Central memory CD8-positive, alpha-beta T cell (primary cell): ENCODE measurements at regions not wholly inside any gene's neighbourhood (a gene's known extent, or its start where the extent isn't known, plus 50 kb on each side); places are given as distances from the start of the nearest gene placed in this dataset.
A peak's percentile ranks its signal among the peaks of the same experiment; 100 is the strongest.

Source experiments
- ATAC-seq: fragments of 150-1000 bp; cut with Tn5 transposase; replicated peaks from 2 replicates; pipeline ENCODE4 v1.10.0; 2022; ENCODE audit warnings: mild to moderate bottlenecking, moderate FRiP score, moderate number of reproducible peaks; ENCODE audit not compliant: poor library complexity, severe bottlenecking; ENCODE audit errors: extremely low read depth
- DNase-seq, 2 donors: peaks; one replicate each; pipeline ENCODE4 v3.0.0; 2021; ENCODE audit warnings: low spot score in 2 of 2
- H3K27ac Mint-ChIP-seq: one replicate; pipeline ENCODE4 v1.8.0; 2022; ENCODE audit warnings: low read depth, mild to moderate bottlenecking, moderate library complexity, mixed read lengths
- H3K27me3 Mint-ChIP-seq: one replicate; pipeline ENCODE4 v1.8.0; 2022; ENCODE audit warnings: mixed read lengths
- H3K36me3 Mint-ChIP-seq: one replicate; pipeline ENCODE4 v1.8.0; 2022; ENCODE audit warnings: mild to moderate bottlenecking, moderate library complexity, mixed read lengths; ENCODE audit not compliant: insufficient read depth
- H3K4me1 Mint-ChIP-seq: one replicate; pipeline ENCODE4 v1.8.0; 2022; ENCODE audit warnings: mixed read lengths
- H3K4me3 Mint-ChIP-seq: one replicate; pipeline ENCODE4 v1.8.0; 2022; ENCODE audit warnings: mild to moderate bottlenecking, moderate library complexity, mixed read lengths
- H3K9me3 Mint-ChIP-seq: one replicate; pipeline ENCODE4 v1.8.0; 2022; ENCODE audit warnings: mixed read lengths

DNA sequence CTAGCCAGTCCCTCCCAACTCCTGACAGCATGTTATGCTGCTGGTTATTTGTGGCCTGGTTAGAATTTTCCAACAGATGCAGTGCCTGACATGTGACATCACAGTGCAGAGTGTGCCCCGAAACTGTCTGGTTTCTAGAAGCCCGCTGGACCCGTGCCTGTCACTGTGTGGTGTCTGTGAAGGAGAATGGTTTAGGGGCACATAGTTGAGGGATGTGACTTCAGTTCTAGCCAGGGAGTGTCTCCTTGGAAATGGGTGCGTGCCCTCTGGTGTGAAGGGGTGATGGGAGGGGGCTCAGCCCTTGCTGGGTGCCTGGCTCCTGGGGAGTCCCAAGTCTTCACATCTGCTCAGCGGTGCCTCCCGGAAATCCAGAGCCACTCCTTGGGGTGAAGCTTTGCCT, 303.6 kb downstream of the GLRX3 start:
- Mint-ChIP-seq H3K27me3 (no peaks in the 10 kb centered on the region), H3K4me3 (no peak overlapping the region), H3K9me3 (peaks cover 12% of the 10 kb centered on the region), H3K4me1 (no peaks in the 10 kb centered on the region), H3K27ac (no peak overlapping the region), H3K36me3 (no peaks in the 10 kb centered on the region)
- DNase-seq (no peak), ATAC-seq (no peak)

DNA sequence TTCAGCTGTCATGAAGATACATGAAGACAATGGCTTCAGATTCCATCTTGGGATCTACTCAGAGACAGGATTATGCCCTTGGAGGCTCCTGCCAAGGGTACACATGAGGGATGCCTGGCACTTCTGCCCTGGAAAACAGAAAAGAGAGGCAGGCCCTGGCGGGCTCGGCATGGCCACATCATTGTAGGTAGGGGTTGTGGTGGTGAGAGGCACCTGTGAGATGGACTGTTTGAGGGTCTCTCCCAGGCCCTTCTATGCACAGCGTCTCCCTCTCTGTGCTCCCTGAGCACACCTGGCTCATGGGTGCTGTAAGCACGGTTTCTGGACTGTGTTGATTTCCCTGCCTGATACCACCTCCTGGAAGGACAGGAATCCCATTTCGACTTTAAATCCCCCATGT, 304.3 kb downstream of the GLRX3 start:
- ATAC-seq: no peak
- Mint-ChIP-seq H3K9me3 (peaks cover 11% of the 10 kb centered on the region), H3K4me3 (no peak overlapping the region), H3K27ac (no peak overlapping the region), H3K27me3 (no peaks in the 10 kb centered on the region), H3K4me1 (no peaks in the 10 kb centered on the region), H3K36me3 (no peaks in the 10 kb centered on the region)
- no peak for DNase-seq

DNA sequence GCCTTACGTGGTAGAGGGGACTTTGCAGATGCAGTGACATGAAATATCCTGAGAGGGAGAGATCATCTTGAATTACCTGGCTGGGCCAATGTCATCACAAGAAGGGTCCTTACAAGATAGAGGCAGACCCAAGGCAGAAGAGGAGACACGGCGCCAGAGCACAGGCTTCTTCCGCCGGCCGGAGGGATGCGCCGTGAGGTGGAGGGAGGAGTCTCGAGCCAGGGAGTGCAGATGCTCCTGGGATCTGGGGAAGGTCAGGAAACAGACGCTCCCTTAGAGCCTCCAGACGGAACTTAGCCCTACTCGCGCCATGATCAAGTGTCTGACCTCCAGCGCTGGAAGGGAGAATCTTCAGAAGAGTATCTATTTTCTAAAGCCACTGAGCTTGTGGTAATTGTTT, 304.8 kb downstream of the GLRX3 start:
- peaks cover 11% of the 10 kb centered on the region for H3K9me3 Mint-ChIP-seq
- no peak for DNase-seq
- no peak overlapping the region for H3K27ac Mint-ChIP-seq
- no peaks in the 10 kb centered on the region for H3K27me3 Mint-ChIP-seq
- no peaks in the 10 kb centered on the region for H3K36me3 Mint-ChIP-seq
- no peak for ATAC-seq
- H3K4me1 Mint-ChIP-seq: no peaks in the 10 kb centered on the region
- H3K4me3 Mint-ChIP-seq: no peak overlapping the region

DNA sequence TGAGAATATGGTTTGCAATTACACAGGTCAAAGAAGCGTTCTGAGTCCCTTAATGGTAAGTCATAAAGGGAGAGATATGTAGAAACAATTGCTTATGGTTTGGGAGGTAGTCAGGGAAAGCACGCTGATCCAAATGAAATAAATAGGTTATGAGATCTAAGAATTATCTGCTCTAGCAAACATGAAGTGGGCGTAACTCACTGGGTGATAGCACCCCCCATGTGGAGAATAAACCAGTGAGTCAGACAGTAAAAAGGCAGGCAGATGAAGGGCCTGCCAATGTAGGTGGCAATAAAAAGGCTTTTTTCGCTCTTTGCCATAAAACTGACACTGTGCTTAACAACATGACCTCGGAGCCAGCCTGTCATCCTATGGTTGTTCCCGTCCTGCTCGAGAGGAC, 306.9 kb downstream of the GLRX3 start:
- DNase-seq (no peak), ATAC-seq (no peak)
- Mint-ChIP-seq H3K36me3 (no peaks in the 10 kb centered on the region), H3K4me3 (no peak overlapping the region), H3K9me3 (peaks cover 2% of the 10 kb centered on the region), H3K4me1 (no peaks in the 10 kb centered on the region), H3K27me3 (no peaks in the 10 kb centered on the region), H3K27ac (no peak overlapping the region)

DNA sequence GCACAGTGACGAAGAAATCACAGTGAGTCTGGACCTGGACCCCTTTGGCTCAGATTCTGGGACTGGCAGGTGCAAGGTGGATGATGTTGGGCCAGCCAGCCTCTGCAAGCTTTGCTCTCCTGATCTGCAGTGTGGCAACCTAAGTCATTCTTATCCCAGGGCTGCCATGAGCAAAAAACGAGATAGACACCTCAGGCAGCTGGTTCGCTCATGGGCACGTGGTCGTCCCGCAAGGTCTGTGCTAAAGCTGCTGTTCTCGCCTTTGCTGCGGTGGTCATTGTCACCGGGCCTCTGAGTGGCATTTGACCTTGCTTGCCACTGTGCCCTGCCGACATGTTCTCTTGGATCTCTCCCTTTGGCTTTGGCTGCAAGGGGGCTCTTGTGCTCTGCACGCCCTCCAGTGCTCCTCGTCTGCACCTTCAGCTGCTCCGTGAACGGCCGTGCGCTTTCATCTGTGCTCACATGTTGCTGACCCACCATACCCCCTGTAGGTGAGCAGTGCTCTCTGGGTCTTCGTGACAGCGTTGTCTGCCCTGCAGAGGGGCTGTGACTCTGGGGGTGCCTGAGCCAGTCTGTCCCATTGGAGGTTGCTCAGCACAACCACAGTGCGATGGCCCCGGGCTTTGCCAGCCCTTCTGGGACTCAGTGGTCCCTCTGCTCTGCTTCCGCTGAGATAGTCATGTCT, 317.0 kb downstream of the GLRX3 start:
- Mint-ChIP-seq H3K9me3 (peaks cover 10% of the 10 kb centered on the region), H3K27ac (no peak overlapping the region), H3K4me1 (no peaks in the 10 kb centered on the region), H3K36me3 (peaks cover 2% of the 10 kb centered on the region), H3K27me3 (peaks cover 27% of the 10 kb centered on the region), H3K4me3 (no peak overlapping the region)
- no peak for ATAC-seq
- DNase-seq: peak in 1 of 2 donors; percentile 10

DNA sequence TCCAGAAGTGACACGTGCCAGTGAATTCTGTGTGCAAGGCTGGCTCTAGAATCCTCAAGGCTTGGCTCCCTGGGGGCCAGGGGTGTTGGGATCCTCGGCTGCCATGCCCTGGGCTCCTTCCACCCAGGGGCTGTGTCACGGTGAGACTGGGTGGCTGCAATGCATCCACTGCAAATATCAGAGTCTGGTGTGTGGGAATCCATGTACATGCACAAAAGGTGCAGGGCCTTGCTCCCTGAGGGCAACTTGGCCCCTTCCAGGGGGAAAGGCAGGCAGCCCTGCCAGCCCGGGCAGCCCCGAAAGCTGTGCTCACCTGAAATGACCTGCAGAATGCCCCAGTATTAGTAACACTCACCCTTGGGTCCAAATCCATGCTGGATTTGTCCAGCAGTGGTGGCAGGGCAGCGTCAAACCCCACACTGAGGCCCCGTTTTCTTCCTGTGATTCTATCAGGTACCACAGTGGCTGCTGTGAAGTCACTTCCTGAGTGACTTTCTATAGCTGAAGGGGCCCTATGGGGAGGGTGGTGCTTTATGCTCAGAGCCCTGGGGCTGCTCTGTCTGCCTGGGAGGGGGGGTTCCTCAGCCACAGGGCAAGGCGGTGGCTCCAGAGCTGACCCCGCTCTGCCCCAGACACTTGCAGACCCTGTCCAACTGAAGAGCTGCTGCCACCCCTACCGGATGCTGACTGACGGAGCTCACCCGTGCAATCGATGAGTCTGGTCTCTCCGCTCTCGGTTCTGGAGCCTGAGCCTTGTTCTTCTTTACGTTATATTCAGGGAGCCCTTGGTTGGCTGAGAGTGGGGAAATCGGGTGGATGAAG, 317.7 kb downstream of the GLRX3 start:
- Mint-ChIP-seq H3K4me3 (no peak overlapping the region), H3K27ac (no peak overlapping the region), H3K9me3 (peaks cover 6% of the 10 kb centered on the region), H3K36me3 (peaks cover 2% of the 10 kb centered on the region), H3K27me3 (peaks cover 27% of the 10 kb centered on the region), H3K4me1 (no peaks in the 10 kb centered on the region)
- DNase-seq (peak in 1 of 2 donors; percentile 1), ATAC-seq (no peak)

DNA sequence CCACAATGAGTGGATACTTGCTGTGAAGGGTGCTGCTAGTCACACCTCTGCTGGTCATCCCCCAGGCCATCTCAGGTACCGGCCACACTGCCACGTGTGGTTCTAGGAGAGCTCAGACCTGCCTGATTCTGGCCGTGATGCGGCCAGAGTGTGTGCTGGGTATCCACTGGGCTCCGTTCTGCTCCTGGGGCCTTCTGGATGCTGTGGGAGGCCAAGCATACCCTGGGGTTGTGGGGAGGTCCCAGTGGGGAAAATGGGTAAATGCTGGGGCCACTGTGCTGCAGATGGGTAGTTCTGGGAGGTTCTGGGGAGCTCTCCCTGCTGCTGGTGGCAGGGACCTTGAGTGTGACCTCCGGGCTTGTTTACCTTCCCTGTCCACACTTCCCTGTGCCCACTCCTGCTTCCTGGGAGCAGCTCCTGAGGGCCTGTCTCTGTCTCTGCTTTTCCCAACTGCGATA, 318.4 kb downstream of the GLRX3 start:
- peaks cover 2% of the 10 kb centered on the region for H3K36me3 Mint-ChIP-seq
- peaks cover 6% of the 10 kb centered on the region for H3K9me3 Mint-ChIP-seq
- H3K27me3 Mint-ChIP-seq: peaks cover 27% of the 10 kb centered on the region
- DNase-seq (peak in 1 of 2 donors; percentile 7), ATAC-seq (no peak)
- H3K4me1 Mint-ChIP-seq: no peaks in the 10 kb centered on the region
- no peak overlapping the region for H3K4me3 Mint-ChIP-seq
- H3K27ac Mint-ChIP-seq: no peak overlapping the region

DNA sequence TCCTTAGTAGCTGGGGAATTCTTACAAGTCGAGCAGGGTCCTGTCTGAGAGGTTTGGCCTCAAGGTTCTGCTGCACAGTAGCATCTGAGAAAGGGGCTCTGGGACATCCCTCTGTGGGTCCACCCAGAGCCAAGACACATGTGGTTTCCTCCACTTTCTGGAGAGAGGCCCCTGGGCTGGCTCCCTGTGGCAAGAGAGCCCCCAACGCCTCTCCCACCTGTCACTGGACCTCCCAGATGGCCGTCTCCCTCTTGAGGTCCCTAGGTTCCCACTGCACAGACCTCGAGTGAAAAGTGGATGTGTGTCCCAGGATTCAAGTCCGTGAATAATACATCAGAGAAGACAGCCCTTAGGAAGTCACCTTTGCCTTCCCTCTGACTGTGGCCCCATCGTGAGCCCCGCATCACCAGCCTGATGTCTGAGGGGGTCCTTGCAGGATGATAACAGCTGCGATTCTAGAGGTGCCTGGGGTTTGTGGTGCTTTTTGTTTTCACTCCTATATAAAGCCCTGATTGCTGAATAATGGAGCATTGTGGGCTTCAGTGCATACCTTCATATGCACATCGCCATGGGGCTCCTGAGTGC, 319.0 kb downstream of the GLRX3 start:
- peak in 1 of 2 donors; percentile 0 for DNase-seq
- peaks cover 27% of the 10 kb centered on the region for H3K27me3 Mint-ChIP-seq
- H3K36me3 Mint-ChIP-seq: peaks cover 2% of the 10 kb centered on the region
- peaks cover 6% of the 10 kb centered on the region for H3K9me3 Mint-ChIP-seq
- no peak for ATAC-seq
- no peak overlapping the region for H3K4me3 Mint-ChIP-seq
- no peaks in the 10 kb centered on the region for H3K4me1 Mint-ChIP-seq
- H3K27ac Mint-ChIP-seq: no peak overlapping the region

DNA sequence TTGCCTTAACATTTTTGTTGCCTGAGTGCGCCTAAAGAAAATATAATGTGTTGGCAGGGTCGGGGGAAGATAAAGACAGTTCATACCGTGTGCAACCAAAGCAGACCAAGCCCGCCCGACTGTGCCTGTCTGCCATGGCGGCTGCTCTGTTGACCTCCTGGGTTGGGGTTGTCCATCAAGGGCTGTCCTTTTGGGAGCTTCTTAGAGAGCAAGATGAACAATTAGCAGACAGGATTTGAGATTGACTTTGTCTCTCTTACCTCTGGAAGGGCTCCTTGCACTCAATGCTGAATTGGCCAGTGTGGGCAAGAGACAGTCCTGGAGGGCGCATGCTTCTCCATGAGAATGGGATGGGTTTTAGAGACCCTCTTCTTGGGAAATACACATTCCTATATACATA, 319.6 kb downstream of the GLRX3 start:
- Mint-ChIP-seq H3K4me3 (no peak overlapping the region), H3K27ac (no peak overlapping the region), H3K27me3 (peaks cover 27% of the 10 kb centered on the region), H3K9me3 (peaks cover 6% of the 10 kb centered on the region), H3K4me1 (no peaks in the 10 kb centered on the region), H3K36me3 (peaks cover 2% of the 10 kb centered on the region)
- DNase-seq (peak in 1 of 2 donors; percentile 0), ATAC-seq (no peak)

DNA sequence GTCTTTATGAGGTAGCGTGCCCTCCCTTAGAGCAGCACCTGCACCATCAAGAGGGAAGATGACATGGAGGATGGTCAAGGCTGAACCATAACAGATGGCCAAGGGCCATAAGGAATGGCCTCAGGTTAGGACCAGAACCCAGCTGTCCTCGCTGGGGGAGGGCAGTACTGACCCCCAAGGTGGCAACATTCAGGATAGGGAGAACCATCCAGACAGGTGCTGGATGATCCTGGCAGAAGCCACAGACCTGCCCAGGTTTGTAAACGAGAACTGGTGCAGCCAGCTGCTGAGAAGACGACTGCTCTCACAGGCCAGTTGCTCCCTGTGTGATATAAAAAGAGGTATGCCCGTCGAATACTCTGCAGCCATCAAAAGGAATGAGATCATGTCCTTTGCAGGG, 320.4 kb downstream of the GLRX3 start:
- Mint-ChIP-seq H3K27ac (no peak overlapping the region), H3K4me3 (no peak overlapping the region), H3K4me1 (no peaks in the 10 kb centered on the region), H3K36me3 (peaks cover 2% of the 10 kb centered on the region), H3K27me3 (peaks cover 27% of the 10 kb centered on the region), H3K9me3 (peaks cover 6% of the 10 kb centered on the region)
- no peak for ATAC-seq
- peak in 1 of 2 donors; percentile 7 for DNase-seq

DNA sequence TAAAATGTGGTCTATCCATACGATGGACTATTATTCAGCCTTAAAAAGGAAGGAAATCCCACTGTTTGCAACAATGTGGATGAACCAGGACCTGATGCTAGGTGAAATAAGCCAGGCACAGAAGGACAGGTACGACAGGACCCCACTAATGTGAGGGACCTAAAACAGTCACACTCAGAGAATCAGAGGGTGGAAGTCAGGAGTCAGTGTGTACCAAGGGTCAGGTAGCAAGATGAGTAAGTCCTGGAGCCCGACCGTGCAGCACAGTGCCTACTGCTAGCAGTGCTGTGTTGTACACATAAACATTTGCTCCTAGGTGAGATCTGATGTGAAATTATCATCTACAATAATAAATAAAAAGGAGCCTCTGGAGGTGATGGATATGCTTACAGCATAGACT, 322.3 kb downstream of the GLRX3 start:
- ATAC-seq (no peak), DNase-seq (no peak)
- Mint-ChIP-seq H3K4me1 (no peaks in the 10 kb centered on the region), H3K27ac (no peak overlapping the region), H3K9me3 (no peaks in the 10 kb centered on the region), H3K4me3 (no peak overlapping the region), H3K36me3 (peaks cover 2% of the 10 kb centered on the region), H3K27me3 (peaks cover 12% of the 10 kb centered on the region)

DNA sequence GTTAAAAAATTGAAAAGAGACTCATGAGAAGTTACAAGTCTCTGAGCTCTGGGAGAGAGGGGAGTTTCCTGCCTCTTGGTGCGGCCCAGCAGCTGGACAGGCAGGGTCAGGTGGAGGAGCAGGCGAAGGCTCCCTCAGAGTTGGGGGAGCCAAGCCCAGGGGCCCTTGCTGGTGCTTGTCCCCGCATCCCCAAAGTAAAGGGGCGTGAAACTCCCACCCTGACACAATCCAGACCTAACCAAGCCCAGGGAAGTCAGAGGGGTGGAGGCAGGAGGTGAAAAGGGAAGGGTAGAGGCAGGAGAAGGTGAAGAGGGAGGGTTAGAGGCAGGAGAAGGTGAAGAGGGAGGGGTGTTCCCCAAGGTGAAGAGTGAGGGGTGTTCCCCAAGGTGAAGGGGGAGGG, 322.8 kb downstream of the GLRX3 start:
- H3K4me1 Mint-ChIP-seq: no peaks in the 10 kb centered on the region
- ATAC-seq (no peak), DNase-seq (no peak)
- peaks cover 3% of the 10 kb centered on the region for H3K9me3 Mint-ChIP-seq
- H3K36me3 Mint-ChIP-seq: peaks cover 2% of the 10 kb centered on the region
- H3K27ac Mint-ChIP-seq: no peak overlapping the region
- peaks cover 12% of the 10 kb centered on the region for H3K27me3 Mint-ChIP-seq
- H3K4me3 Mint-ChIP-seq: no peak overlapping the region
